Fibroblast of skin of right quadriceps (primary cell): ENCODE measurements at regions not wholly inside any gene's neighbourhood (a gene's known extent, or its start where the extent isn't known, plus 50 kb on each side); places are given as distances from the start of the nearest gene placed in this dataset.

ENCODE experiments used
- DNase-seq: peaks from one replicate; pipeline ENCODE4 v3.0.0-alpha.2; 2013

GRCh38 chr3:24033818-24034217 lies 88.7 kb downstream of the NR1D2 start:
- DNase-seq = no peak

GRCh38 chr3:24034464-24034863 lies 89.4 kb downstream of the NR1D2 start:
- DNase-seq = no peak

GRCh38 chr3:24037971-24038370 lies 92.9 kb downstream of the NR1D2 start:
- DNase-seq = no peak

- DNase-seq = no peak
Measured at GRCh38 chr3:24040311-24040710, 95.2 kb downstream of the NR1D2 start.

- no peak for DNase-seq
Measured at GRCh38 chr3:24042174-24043059, 97.3 kb downstream of the NR1D2 start.

GRCh38 chr3:24043168-24043567 lies 98.1 kb downstream of the NR1D2 start:
- DNase-seq = no peak

- no peak for DNase-seq
Measured at GRCh38 chr3:24043985-24044384, 98.9 kb downstream of the NR1D2 start.

GRCh38 chr3:24046214-24046613 lies 101.1 kb downstream of the NR1D2 start:
- DNase-seq = no peak

- no peak for DNase-seq
Measured at GRCh38 chr3:24047513-24047912, 102.4 kb downstream of the NR1D2 start.

GRCh38 chr3:24048843-24049242 lies 103.8 kb downstream of the NR1D2 start:
- peak; percentile 26 for DNase-seq

- no peak for DNase-seq
Measured at GRCh38 chr3:24052446-24052845, 107.4 kb downstream of the NR1D2 start.

GRCh38 chr3:24058940-24059705 lies 114.0 kb downstream of the NR1D2 start:
- DNase-seq = no peak

- peak; percentile 71 for DNase-seq
Measured at GRCh38 chr3:24060055-24060454, 115.0 kb downstream of the NR1D2 start.

- no peak for DNase-seq
Measured at GRCh38 chr3:24062916-24063315, 117.8 kb downstream of the NR1D2 start.
